H9 (cell line): ENCODE measurements at regions not wholly inside any gene's neighbourhood (a gene's known extent, or its start where the extent isn't known, plus 50 kb on each side); places are given as distances from the start of the nearest gene placed in this dataset.

Experiments used
- DNase-seq: peaks from one replicate; pipeline ENCODE4 v3.0.0-alpha.2; 2017
- H2AFZ ChIP-seq: one replicate; pipeline ENCODE4 v1.6.1; 2013; ENCODE audit warnings: mild to moderate bottlenecking, low read length, control low read depth, moderate library complexity
- H2AK5ac ChIP-seq: 2 replicates; pipeline ENCODE4 v1.6.1; 2013; ENCODE audit warnings: low read length, control low read depth, mixed read lengths; ENCODE audit not compliant: insufficient read length
- H2BK120ac ChIP-seq: one replicate; pipeline ENCODE4 v1.6.1; 2013; ENCODE audit warnings: low read depth, mild to moderate bottlenecking, low read length, control low read depth, inconsistent platforms; ENCODE audit not compliant: poor library complexity, severe bottlenecking
- H2BK12ac ChIP-seq: 2 replicates; pipeline ENCODE4 v1.6.1; 2013; ENCODE audit warnings: low read length, control low read depth, mixed read lengths, low read depth; ENCODE audit not compliant: insufficient read length
- H2BK15ac ChIP-seq: 2 replicates; pipeline ENCODE4 v1.6.1; 2013; ENCODE audit warnings: low read depth, low read length, control low read depth
- H2BK20ac ChIP-seq: one replicate; pipeline ENCODE4 v1.6.1; 2013; ENCODE audit warnings: low read depth, mild to moderate bottlenecking, low read length, control low read depth, inconsistent platforms; ENCODE audit not compliant: poor library complexity, severe bottlenecking
- H2BK5ac ChIP-seq: 2 replicates; pipeline ENCODE4 v1.6.1; 2013; ENCODE audit warnings: low read length, control low read depth, mixed read lengths; ENCODE audit not compliant: insufficient read length
- H3K14ac ChIP-seq: 2 replicates; pipeline ENCODE4 v1.6.1; 2013; ENCODE audit warnings: low read length, control low read depth; ENCODE audit not compliant: insufficient read depth
- H3K18ac ChIP-seq: 2 replicates; pipeline ENCODE4 v1.6.1; 2013; ENCODE audit warnings: low read depth, mild to moderate bottlenecking, mixed read lengths, low read length, control low read depth; ENCODE audit not compliant: insufficient read length
- H3K23ac ChIP-seq: 2 replicates; pipeline ENCODE4 v1.6.1; 2013; ENCODE audit warnings: low read length, control low read depth, mixed read lengths, low read depth; ENCODE audit not compliant: insufficient read length
- H3K23me2 ChIP-seq: 2 replicates; pipeline ENCODE4 v1.6.1; 2013; ENCODE audit warnings: low read depth, mild to moderate bottlenecking, mixed read lengths, low read length, control low read depth; ENCODE audit not compliant: insufficient read length, poor library complexity, severe bottlenecking
- H3K27ac ChIP-seq: 2 replicates; pipeline ENCODE4 v1.5.1; 2013; ENCODE audit warnings: low read length, control low read depth, mixed read lengths, low read depth; ENCODE audit not compliant: insufficient read length
- H3K27me3 ChIP-seq: 2 replicates; pipeline ENCODE4 v1.6.1; 2013; ENCODE audit warnings: low read length, control low read depth, inconsistent platforms; ENCODE audit not compliant: insufficient read depth
- H3K4ac ChIP-seq: 2 replicates; pipeline ENCODE4 v1.6.1; 2013; ENCODE audit warnings: low read depth, mild to moderate bottlenecking, control low read depth, inconsistent platforms, low read length, moderate library complexity
- H3K4me1 ChIP-seq: 2 replicates; pipeline ENCODE4 v1.6.1; 2013; ENCODE audit warnings: low read length, control low read depth, inconsistent platforms; ENCODE audit not compliant: insufficient read depth
- H3K4me2 ChIP-seq: 2 replicates; pipeline ENCODE4 v1.6.1; 2013; ENCODE audit warnings: low read length, control low read depth, mixed read lengths; ENCODE audit not compliant: insufficient read length, insufficient read depth
- H3K56ac ChIP-seq: 2 replicates; pipeline ENCODE4 v1.6.1; 2013; ENCODE audit warnings: low read depth, mild to moderate bottlenecking, mixed read lengths, low read length, control low read depth; ENCODE audit not compliant: insufficient read length
- H3K79me1 ChIP-seq: 2 replicates; pipeline ENCODE4 v1.6.1; 2013; ENCODE audit warnings: low read depth, mild to moderate bottlenecking, moderate library complexity, low read length, control low read depth, inconsistent platforms; ENCODE audit not compliant: insufficient read depth, poor library complexity, severe bottlenecking
- H3K79me2 ChIP-seq: 2 replicates; pipeline ENCODE4 v1.6.1; 2013; ENCODE audit warnings: low read length, control low read depth, inconsistent platforms; ENCODE audit not compliant: insufficient read depth
- H3K9ac ChIP-seq: 2 replicates; pipeline ENCODE4 v1.6.1; 2013; ENCODE audit warnings: low read length, control low read depth, mixed read lengths; ENCODE audit not compliant: insufficient read length; ENCODE audit errors: extremely low read depth
- H3K9me3 ChIP-seq: one replicate; pipeline ENCODE4 v1.6.1; 2013; ENCODE audit warnings: low read depth, low read length, inconsistent platforms; ENCODE audit not compliant: control insufficient read depth
- H3T11ph ChIP-seq: one replicate; pipeline ENCODE4 v1.6.1; 2013; ENCODE audit warnings: mild to moderate bottlenecking, low read length, control low read depth, inconsistent platforms
- H4K20me1 ChIP-seq: one replicate; pipeline ENCODE4 v1.6.1; 2013; ENCODE audit not compliant: control insufficient read depth, insufficient read length, insufficient read depth
- H4K5ac ChIP-seq: 2 replicates; pipeline ENCODE4 v1.6.1; 2013; ENCODE audit warnings: low read depth, mild to moderate bottlenecking, mixed read lengths, low read length, control low read depth; ENCODE audit not compliant: insufficient read length
- H4K8ac ChIP-seq: replicated peaks from 2 replicates; pipeline ENCODE4 v1.6.1; 2013; ENCODE audit warnings: low read length, control low read depth, mixed read lengths, low read depth; ENCODE audit not compliant: insufficient read length
- H4K91ac ChIP-seq: 2 replicates; pipeline ENCODE4 v1.6.1; 2013; ENCODE audit warnings: low read depth, mild to moderate bottlenecking, moderate library complexity, mixed read lengths, low read length, control low read depth; ENCODE audit not compliant: insufficient read length
- H3K27ac Mint-ChIP-seq, 3 experiments: 2 replicates in 2 of 3; 3 replicates in 1 of 3; pipeline ENCODE4 v1.8.0; 2020 to 2021; ENCODE audit warnings: mixed read lengths in 3 of 3, mild to moderate bottlenecking in 1 of 3, moderate library complexity in 1 of 3
- H3K27me3 Mint-ChIP-seq: 2 replicates; pipeline ENCODE4 v1.8.0; 2021; ENCODE audit warnings: low read depth, mild to moderate bottlenecking, moderate library complexity, mixed read lengths
- H3K36me3 Mint-ChIP-seq, 3 experiments: 2 replicates in 2 of 3; 3 replicates in 1 of 3; pipeline ENCODE4 v1.8.0; 2020 to 2021; ENCODE audit warnings: low read depth in 3 of 3, mixed read lengths in 3 of 3; ENCODE audit not compliant: insufficient read depth in 1 of 3
- H3K4me1 Mint-ChIP-seq, 2 experiments: 2 replicates each; pipeline ENCODE4 v1.8.0; 2020; ENCODE audit warnings: mixed read lengths in 2 of 2
- H3K4me3 Mint-ChIP-seq, 2 experiments: 2 replicates in 1 of 2; 3 replicates in 1 of 2; pipeline ENCODE4 v1.8.0; 2020 to 2021; ENCODE audit warnings: mild to moderate bottlenecking in 2 of 2, mixed read lengths in 2 of 2, moderate library complexity in 1 of 2
- H3K9me3 Mint-ChIP-seq, 2 experiments: 2 replicates in 1 of 2; 3 replicates in 1 of 2; pipeline ENCODE4 v1.8.0; 2020; ENCODE audit warnings: mild to moderate bottlenecking in 2 of 2, mixed read lengths in 2 of 2, moderate library complexity in 1 of 2
- WGBS: extraction: QIAGEN DNeasy Blood & Tissue Kit; methylation state at CpG from one replicate; pipeline ENCODE4 v1.1.7; 2013; ENCODE audit warnings: missing lambda C conversion rate, low lambda C conversion rate, mixed read lengths; ENCODE audit not compliant: insufficient read length; ENCODE audit errors: extremely low coverage; 5-methylcytosine and 5-hydroxymethylcytosine counted together
- TF ChIP-seq, protein P1 (sequence below): fragments of 200-600 bp; sonication (generic); conservative IDR thresholded peaks from 3 replicates; pipeline ENCODE4 v1.8.0; 2021; ENCODE audit warnings: antibody characterized with exemption, mild to moderate bottlenecking

DNA sequence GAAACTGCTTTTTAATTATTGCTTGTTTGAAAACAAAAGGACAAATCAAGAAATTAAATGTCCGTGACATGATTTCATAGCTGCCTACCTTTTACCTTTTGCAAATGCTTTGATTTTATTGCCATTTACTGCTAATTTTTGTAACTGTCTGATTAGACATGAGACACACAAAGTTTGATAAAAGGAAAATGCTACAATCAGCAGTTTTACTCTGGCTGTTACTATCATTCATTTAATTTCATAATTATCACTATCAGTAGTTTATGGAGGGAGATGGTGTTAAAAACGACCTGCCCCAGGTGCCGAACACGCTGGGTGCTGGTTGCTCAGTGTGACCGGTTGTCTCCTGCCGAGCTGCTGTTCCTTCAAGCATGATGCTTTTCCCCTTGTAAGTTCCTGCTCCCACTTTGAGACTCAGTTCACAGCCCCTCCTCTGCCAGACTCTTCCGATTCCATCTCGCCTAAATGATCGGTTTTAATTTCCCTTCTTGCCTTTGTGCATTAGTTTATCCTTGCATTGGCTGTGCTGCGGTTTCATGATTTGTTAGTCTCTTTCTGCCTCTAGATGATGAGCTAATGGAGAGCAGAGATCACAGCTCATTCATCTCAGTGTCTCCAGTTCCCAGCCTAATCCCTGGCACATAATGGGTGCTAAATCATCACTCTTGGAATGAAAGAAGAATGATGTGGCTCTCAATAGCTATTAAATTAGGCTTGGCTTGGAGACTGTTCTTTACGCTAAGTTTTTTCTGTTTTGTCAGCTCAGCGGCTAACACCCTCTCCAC, 110.6 kb downstream of the PFKFB3 start:
- Mint-ChIP-seq H3K27me3 (no peaks in the 10 kb centered on the region), H3K9me3 (no peaks in the 10 kb centered on the region), H3K27ac (no peak overlapping the region), H3K4me1 (peaks cover 3 to 4% of the 10 kb centered on the region in 2 experiments; a peak in 2 of 4 replicates), H3K4me3 (no peak overlapping the region), H3K36me3 (no peaks in the 10 kb centered on the region)
- H3K4me1 ChIP-seq = no peaks in the 10 kb centered on the region
- H4K20me1 ChIP-seq = no peaks in the 10 kb centered on the region
- H2AK5ac ChIP-seq = no peak overlapping the region
- H2AFZ ChIP-seq = no peak overlapping the region
- no peaks in the 10 kb centered on the region for H3K79me2 ChIP-seq
- H2BK120ac ChIP-seq = no peak overlapping the region
- H4K91ac ChIP-seq = no peak overlapping the region
- no peaks in the 10 kb centered on the region for H3K23me2 ChIP-seq
- H3K56ac ChIP-seq = no peak overlapping the region
- no peak overlapping the region for H2BK20ac ChIP-seq
- DNase-seq = no peak
- no peak overlapping the region for H2BK15ac ChIP-seq
- H3K4ac ChIP-seq = no peak overlapping the region
- no peaks in the 10 kb centered on the region for H3K9me3 ChIP-seq
- H3K9ac ChIP-seq = no peak overlapping the region
- no peaks in the 10 kb centered on the region for H3K79me1 ChIP-seq
- H3K18ac ChIP-seq = no peak overlapping the region
- H3K27me3 ChIP-seq = no peaks in the 10 kb centered on the region
- no peak overlapping the region for H4K8ac ChIP-seq
- H2BK5ac ChIP-seq = no peak overlapping the region
- no peak overlapping the region for H3K14ac ChIP-seq
- H3K4me2 ChIP-seq = no peak overlapping the region
- H4K5ac ChIP-seq = no peak overlapping the region
- H2BK12ac ChIP-seq = no peak overlapping the region
- no peak overlapping the region for H3K23ac ChIP-seq
- no CpG with 5 or more reads among the region's 12 CpGs for WGBS
- TF ChIP-seq, protein P1, sequence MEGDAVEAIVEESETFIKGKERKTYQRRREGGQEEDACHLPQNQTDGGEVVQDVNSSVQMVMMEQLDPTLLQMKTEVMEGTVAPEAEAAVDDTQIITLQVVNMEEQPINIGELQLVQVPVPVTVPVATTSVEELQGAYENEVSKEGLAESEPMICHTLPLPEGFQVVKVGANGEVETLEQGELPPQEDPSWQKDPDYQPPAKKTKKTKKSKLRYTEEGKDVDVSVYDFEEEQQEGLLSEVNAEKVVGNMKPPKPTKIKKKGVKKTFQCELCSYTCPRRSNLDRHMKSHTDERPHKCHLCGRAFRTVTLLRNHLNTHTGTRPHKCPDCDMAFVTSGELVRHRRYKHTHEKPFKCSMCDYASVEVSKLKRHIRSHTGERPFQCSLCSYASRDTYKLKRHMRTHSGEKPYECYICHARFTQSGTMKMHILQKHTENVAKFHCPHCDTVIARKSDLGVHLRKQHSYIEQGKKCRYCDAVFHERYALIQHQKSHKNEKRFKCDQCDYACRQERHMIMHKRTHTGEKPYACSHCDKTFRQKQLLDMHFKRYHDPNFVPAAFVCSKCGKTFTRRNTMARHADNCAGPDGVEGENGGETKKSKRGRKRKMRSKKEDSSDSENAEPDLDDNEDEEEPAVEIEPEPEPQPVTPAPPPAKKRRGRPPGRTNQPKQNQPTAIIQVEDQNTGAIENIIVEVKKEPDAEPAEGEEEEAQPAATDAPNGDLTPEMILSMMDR = no peak
- no peak overlapping the region for H3T11ph ChIP-seq
- H3K27ac ChIP-seq = no peak overlapping the region
